Keratinocyte (primary cell): ENCODE measurements at regions not wholly inside any gene's neighbourhood (a gene's known extent, or its start where the extent isn't known, plus 50 kb on each side); places are given as distances from the start of the nearest gene placed in this dataset.

Experiments used
- DNase-seq: peaks from one replicate; pipeline ENCODE4 v3.0.0-alpha.2; 2011; ENCODE audit warnings: low read depth, missing footprints, low spot score
- FAIRE-seq: peaks from 2 replicates; lab custom pipeline; 2011; peaks lifted over from hg19 to GRCh38; lab: Jason Lieb, UNC
- H2AFZ ChIP-seq: 2 replicates; pipeline ENCODE4 v1.6.0; 2012; ENCODE audit warnings: low read length, control low read depth, inconsistent platforms; ENCODE audit not compliant: control insufficient read depth
- H3K27ac ChIP-seq: 2 replicates; pipeline ENCODE4 v1.5.1; 2011; ENCODE audit warnings: low read length; ENCODE audit not compliant: control insufficient read depth, insufficient read depth
- H3K27me3 ChIP-seq: 3 replicates; pipeline ENCODE4 v1.6.0; 2011; ENCODE audit warnings: low read length; ENCODE audit not compliant: control insufficient read depth, insufficient read depth; ENCODE audit errors: extremely low read depth
- H3K36me3 ChIP-seq, 2 experiments: 2 replicates in 1 of 2; 3 replicates in 1 of 2; pipeline ENCODE4 v1.5.1; 2011; ENCODE audit warnings: low read length in 2 of 2, mild to moderate bottlenecking in 1 of 2; ENCODE audit not compliant: control insufficient read depth in 2 of 2, insufficient read depth in 2 of 2; ENCODE audit errors: extremely low read depth in 1 of 2
- H3K4me1 ChIP-seq: 3 replicates; pipeline ENCODE4 v1.5.1; 2011; ENCODE audit warnings: low read length; ENCODE audit not compliant: control insufficient read depth, insufficient read depth; ENCODE audit errors: extremely low read depth
- H3K4me2 ChIP-seq: 3 replicates; pipeline ENCODE4 v1.6.0; 2011; ENCODE audit warnings: low read depth, low read length; ENCODE audit not compliant: control insufficient read depth, insufficient read depth; ENCODE audit errors: extremely low read depth
- H3K4me3 ChIP-seq, 3 experiments: fragments of 200-600 bp in 1 of 3; sonication (generic) in 1 of 3; 2 replicates in 2 of 3; 3 replicates in 1 of 3; pipeline ENCODE4 v1.5.1; 2011 to 2016; ENCODE audit warnings: low read length in 3 of 3, mild to moderate bottlenecking in 3 of 3, control low read depth in 2 of 3, inconsistent platforms in 1 of 3, low read depth in 1 of 3, mixed read lengths in 1 of 3, mixed run types in 1 of 3, moderate library complexity in 1 of 3; ENCODE audit not compliant: control insufficient read depth in 2 of 3, insufficient read depth in 2 of 3; ENCODE audit errors: extremely low read depth in 1 of 3
- H3K79me2 ChIP-seq: 2 replicates; pipeline ENCODE4 v1.6.0; 2012; ENCODE audit warnings: low read length; ENCODE audit not compliant: control insufficient read depth, insufficient read depth
- H3K9ac ChIP-seq: 3 replicates; pipeline ENCODE4 v1.6.0; 2011; ENCODE audit warnings: low read length; ENCODE audit not compliant: control insufficient read depth, insufficient read depth; ENCODE audit errors: extremely low read depth
- H3K9me1 ChIP-seq: 3 replicates; pipeline ENCODE4 v1.6.0; 2011; ENCODE audit warnings: low read length; ENCODE audit not compliant: control insufficient read depth, insufficient read depth; ENCODE audit errors: extremely low read depth
- H3K9me3 ChIP-seq: 2 replicates; pipeline ENCODE4 v1.5.1; 2012; ENCODE audit warnings: low read depth, low read length; ENCODE audit not compliant: control insufficient read depth
- H4K20me1 ChIP-seq: 3 replicates; pipeline ENCODE4 v1.6.0; 2011; ENCODE audit warnings: low read length; ENCODE audit not compliant: control insufficient read depth, insufficient read depth; ENCODE audit errors: extremely low read depth
- CTCF ChIP-seq, 3 experiments: IDR thresholded peaks in 1 of 3; conservative IDR thresholded peaks in 1 of 3; optimal IDR thresholded peaks in 1 of 3; 2 replicates in 2 of 3; 3 replicates in 1 of 3; pipeline versions ENCODE3 to v1.5.1; 2011; ENCODE audit warnings: low read length in 3 of 3, mild to moderate bottlenecking in 3 of 3, moderate library complexity in 2 of 3, control low read depth in 1 of 3, inconsistent platforms in 1 of 3; ENCODE audit not compliant: insufficient read depth in 2 of 3; ENCODE audit errors: extremely low read depth in 1 of 3
- EZH2 ChIP-seq: IDR thresholded peaks from one replicate; pipeline ENCODE4 v1.6.1; 2012; ENCODE audit warnings: inconsistent platforms, mild to moderate bottlenecking, low read length, moderate library complexity
- dilution Hi-C: fragments of 300-500 bp; cut with MboI; formaldehyde crosslinking; loops from one replicate; pipeline ENCODE4 v1.7.0; 2020; ENCODE audit warnings: low sequenced_read_pairs; ENCODE audit not compliant: extremely low pct_ligation_motif_present

GRCh38 chr14:55754471-55754870 is 174.5 kb downstream of the KTN1 start:
- Histone ChIP-seq H3K9me1 (no peaks in the 10 kb centered on the region), H3K9ac (no peak overlapping the region), H3K79me2 (no peaks in the 10 kb centered on the region), H3K9me3 (no peaks in the 10 kb centered on the region), H3K4me1 (peaks cover 3% of the 10 kb centered on the region), H4K20me1 (no peaks in the 10 kb centered on the region), H3K4me2 (no peak overlapping the region), H3K4me3 (no peak overlapping the region), H3K27ac (no peak overlapping the region), H3K36me3 (no peaks in the 10 kb centered on the region), H2AFZ (no peak overlapping the region), H3K27me3 (no peaks in the 10 kb centered on the region)
- dilution Hi-C loops: no loop called here
- no peak for TF ChIP-seq CTCF (optimal IDR thresholded peaks at IDR 0.05 in 1 of 3, IDR thresholded peaks at IDR 0.05 in 1 of 3, conservative IDR thresholded peaks at IDR 0.05 in 1 of 3; ENCODE audit: extremely low read depth in 1 of 3, insufficient read depth in 2 of 3, low read length in 3 of 3)
- no peak for TF ChIP-seq EZH2
- FAIRE-seq (no peak), DNase-seq (no peak)

GRCh38 chr14:55754871-55755270 is 174.9 kb downstream of the KTN1 start:
- Histone ChIP-seq H3K27me3 (no peaks in the 10 kb centered on the region), H3K4me1 (no peaks in the 10 kb centered on the region), H4K20me1 (no peaks in the 10 kb centered on the region), H3K9ac (no peak overlapping the region), H3K27ac (no peak overlapping the region), H3K9me1 (no peaks in the 10 kb centered on the region), H2AFZ (no peak overlapping the region), H3K36me3 (no peaks in the 10 kb centered on the region), H3K9me3 (no peaks in the 10 kb centered on the region), H3K4me2 (no peak overlapping the region), H3K79me2 (no peaks in the 10 kb centered on the region), H3K4me3 (no peak overlapping the region)
- dilution Hi-C loops: no loop called here
- no peak for FAIRE-seq
- no peak for DNase-seq
- no peak for TF ChIP-seq CTCF (optimal IDR thresholded peaks at IDR 0.05 in 1 of 3, IDR thresholded peaks at IDR 0.05 in 1 of 3, conservative IDR thresholded peaks at IDR 0.05 in 1 of 3; ENCODE audit: extremely low read depth in 1 of 3, insufficient read depth in 2 of 3, low read length in 3 of 3)
- TF ChIP-seq EZH2: no peak
